Vagina (tissue), 2 donors: ENCODE measurements at regions not wholly inside any gene's neighbourhood (a gene's known extent, or its start where the extent isn't known, plus 50 kb on each side); places are given as distances from the start of the nearest gene placed in this dataset.

Experiments
- DNase-seq, 2 donors: peaks; one replicate each; pipeline ENCODE4 v3.0.0-alpha.2; 2017; ENCODE audit errors: extremely low spot score in 2 of 2
- H3K27ac ChIP-seq: fragments of 200-600 bp; sonication (generic); one replicate; pipeline ENCODE4 v1.5.1; 2019
- H3K27me3 ChIP-seq: fragments of 200-600 bp; sonication (generic); one replicate; pipeline ENCODE4 v1.5.1; 2019
- H3K36me3 ChIP-seq, 2 donors: fragments of 200-600 bp; sonication (generic); one replicate each; pipeline ENCODE4 v1.5.1; 2017 to 2019
- H3K4me1 ChIP-seq: fragments of 200-600 bp; sonication (generic); one replicate; pipeline ENCODE4 v1.5.1; 2019
- H3K4me3 ChIP-seq, 2 donors: fragments of 200-600 bp; sonication (generic); 1 replicate in 1 of 2; 2 replicates in 1 of 2; pipeline ENCODE4 v1.5.1; 2016 to 2019
- H3K9me3 ChIP-seq: fragments of 200-600 bp; sonication (generic); one replicate; pipeline ENCODE4 v1.5.1; 2019
- POLR2A ChIP-seq, 2 donors: fragments of 450-650 bp; IDR thresholded peaks; one replicate each; pipeline ENCODE4 v1.6.1; 2017; ENCODE audit warnings: antibody characterized with exemption in 2 of 2, mild to moderate bottlenecking in 2 of 2, moderate library complexity in 2 of 2
- POLR2AphosphoS5 ChIP-seq, 2 donors: sonication (generic); formaldehyde crosslinking; IDR thresholded peaks; one replicate each; pipeline ENCODE4 v1.9.0; 2017; ENCODE audit warnings: antibody characterized with exemption in 2 of 2, mild to moderate bottlenecking in 2 of 2, low read depth in 1 of 2; ENCODE audit not compliant: insufficient read depth in 1 of 2
- intact Hi-C: fragments of 100-400 bp; cut with DNase I; formaldehyde crosslinking; loops from one replicate; pipeline ENCODE4 v1.15.1; 2023
- TF ChIP-seq, protein P1 (sequence below), 3 experiments: fragments of 450-650 bp in 2 of 3; fragments of 200-600 bp in 1 of 3; sonication (generic) in 1 of 3; IDR thresholded peaks; one replicate each; pipeline ENCODE4 v1.5.1; 2017 to 2019; ENCODE audit warnings: antibody characterized with exemption in 3 of 3, mild to moderate bottlenecking in 2 of 3, moderate library complexity in 2 of 3

DNA sequence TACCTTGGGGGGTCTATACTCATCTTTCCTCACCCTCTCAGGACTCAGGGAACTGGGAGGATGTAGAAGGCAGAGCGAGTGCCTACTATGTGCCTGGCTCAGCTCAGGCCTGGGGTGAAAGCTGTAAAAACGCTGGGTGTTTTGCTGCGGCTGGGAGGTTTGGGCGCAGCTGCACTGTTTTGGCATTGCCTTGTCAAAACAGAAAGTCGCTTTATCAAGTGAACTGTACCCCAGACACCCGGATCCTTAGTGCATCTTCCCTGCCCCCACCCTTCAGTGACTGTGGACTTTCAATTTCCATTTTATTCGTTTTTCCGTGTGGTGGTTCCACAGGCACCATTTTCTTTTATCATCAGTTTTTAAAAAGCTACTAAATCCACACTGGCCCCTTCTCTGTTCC is 86.7 kb upstream of the ZNF716 start:
- DNase-seq = no peak
- Histone ChIP-seq H3K9me3 (no peaks in the 10 kb centered on the region), H3K4me1 (no peaks in the 10 kb centered on the region), H3K36me3 (no peaks in the 10 kb centered on the region), H3K27me3 (no peaks in the 10 kb centered on the region), H3K27ac (no peak overlapping the region), H3K4me3 (no peak overlapping the region)
- intact Hi-C loops = no loop called here
- TF ChIP-seq, protein P1, sequence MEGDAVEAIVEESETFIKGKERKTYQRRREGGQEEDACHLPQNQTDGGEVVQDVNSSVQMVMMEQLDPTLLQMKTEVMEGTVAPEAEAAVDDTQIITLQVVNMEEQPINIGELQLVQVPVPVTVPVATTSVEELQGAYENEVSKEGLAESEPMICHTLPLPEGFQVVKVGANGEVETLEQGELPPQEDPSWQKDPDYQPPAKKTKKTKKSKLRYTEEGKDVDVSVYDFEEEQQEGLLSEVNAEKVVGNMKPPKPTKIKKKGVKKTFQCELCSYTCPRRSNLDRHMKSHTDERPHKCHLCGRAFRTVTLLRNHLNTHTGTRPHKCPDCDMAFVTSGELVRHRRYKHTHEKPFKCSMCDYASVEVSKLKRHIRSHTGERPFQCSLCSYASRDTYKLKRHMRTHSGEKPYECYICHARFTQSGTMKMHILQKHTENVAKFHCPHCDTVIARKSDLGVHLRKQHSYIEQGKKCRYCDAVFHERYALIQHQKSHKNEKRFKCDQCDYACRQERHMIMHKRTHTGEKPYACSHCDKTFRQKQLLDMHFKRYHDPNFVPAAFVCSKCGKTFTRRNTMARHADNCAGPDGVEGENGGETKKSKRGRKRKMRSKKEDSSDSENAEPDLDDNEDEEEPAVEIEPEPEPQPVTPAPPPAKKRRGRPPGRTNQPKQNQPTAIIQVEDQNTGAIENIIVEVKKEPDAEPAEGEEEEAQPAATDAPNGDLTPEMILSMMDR (IDR thresholded peaks at IDR 0.05) = no peak
- no peak for TF ChIP-seq POLR2AphosphoS5 (IDR thresholded peaks at IDR 0.05; ENCODE audit: insufficient read depth in 1 of 2, low read depth in 1 of 2)
- no peak for TF ChIP-seq POLR2A (IDR thresholded peaks at IDR 0.05)

DNA sequence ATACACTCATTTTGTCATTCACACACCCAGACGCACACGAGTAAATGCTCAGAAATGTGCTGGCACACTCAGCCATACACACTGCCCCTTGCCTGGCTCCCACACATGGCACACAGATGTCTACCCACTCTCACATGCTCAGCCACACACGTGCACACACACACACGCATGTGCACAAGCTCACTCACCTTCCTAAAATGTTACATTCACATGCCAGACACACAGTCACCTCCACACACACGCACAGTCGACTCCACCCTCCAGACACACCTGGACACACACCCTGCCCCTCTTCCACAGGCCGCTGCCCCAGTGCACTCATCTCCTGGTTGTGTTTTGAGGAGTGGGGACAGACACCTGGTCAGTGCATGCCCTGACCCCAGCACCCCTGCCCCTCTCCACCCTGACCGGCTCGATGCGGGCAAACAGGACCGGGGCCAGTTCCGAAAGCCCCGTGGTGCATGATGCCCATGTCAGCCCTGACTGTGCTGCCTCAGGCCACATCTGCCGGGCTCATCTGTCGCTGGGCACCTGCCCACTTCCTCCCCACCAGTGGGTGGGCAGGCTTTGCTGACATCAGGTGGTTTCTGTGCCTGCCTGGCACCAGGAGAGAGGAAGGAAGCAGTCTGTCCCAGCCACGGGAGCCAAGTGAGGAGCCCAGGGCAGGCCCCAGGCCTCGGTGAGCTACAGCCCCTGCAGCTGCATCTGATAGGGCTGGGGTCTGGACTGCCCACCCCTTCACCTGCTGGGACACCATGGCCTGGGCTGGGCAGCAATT is 84.9 kb upstream of the ZNF716 start:
- no peaks in the 10 kb centered on the region for H3K4me1 ChIP-seq
- H3K27me3 ChIP-seq = no peaks in the 10 kb centered on the region
- H3K36me3 ChIP-seq = no peaks in the 10 kb centered on the region
- TF ChIP-seq POLR2AphosphoS5 (IDR thresholded peaks at IDR 0.05; ENCODE audit: insufficient read depth in 1 of 2, low read depth in 1 of 2) (no peak), POLR2A (IDR thresholded peaks at IDR 0.05) (no peak)
- TF ChIP-seq, protein P1 (IDR thresholded peaks at IDR 0.05) = no peak
- DNase-seq = no peak
- H3K4me3 ChIP-seq = no peak overlapping the region
- H3K9me3 ChIP-seq = no peaks in the 10 kb centered on the region
- intact Hi-C loops = no loop called here
- H3K27ac ChIP-seq = no peak overlapping the region

DNA sequence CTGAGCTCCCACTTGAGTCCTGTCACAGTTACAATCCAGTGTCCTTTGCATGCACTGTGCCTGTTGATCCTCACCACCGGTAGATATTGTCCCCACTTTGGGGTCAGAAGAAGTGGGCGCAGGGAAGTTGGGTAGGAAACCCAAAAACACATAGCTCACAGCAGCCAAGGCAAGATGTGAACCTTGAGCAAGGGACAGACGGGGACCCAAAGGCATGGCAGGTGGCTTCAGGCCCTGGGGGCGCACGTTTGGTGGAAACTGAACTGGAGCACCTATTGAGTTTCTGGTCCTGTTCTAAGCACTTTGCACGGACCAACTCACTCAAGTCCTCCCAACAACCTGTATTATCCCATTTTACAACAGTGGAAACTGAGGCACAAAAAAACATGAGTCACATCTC is 82.8 kb upstream of the ZNF716 start:
- intact Hi-C loops = no loop called here

DNA sequence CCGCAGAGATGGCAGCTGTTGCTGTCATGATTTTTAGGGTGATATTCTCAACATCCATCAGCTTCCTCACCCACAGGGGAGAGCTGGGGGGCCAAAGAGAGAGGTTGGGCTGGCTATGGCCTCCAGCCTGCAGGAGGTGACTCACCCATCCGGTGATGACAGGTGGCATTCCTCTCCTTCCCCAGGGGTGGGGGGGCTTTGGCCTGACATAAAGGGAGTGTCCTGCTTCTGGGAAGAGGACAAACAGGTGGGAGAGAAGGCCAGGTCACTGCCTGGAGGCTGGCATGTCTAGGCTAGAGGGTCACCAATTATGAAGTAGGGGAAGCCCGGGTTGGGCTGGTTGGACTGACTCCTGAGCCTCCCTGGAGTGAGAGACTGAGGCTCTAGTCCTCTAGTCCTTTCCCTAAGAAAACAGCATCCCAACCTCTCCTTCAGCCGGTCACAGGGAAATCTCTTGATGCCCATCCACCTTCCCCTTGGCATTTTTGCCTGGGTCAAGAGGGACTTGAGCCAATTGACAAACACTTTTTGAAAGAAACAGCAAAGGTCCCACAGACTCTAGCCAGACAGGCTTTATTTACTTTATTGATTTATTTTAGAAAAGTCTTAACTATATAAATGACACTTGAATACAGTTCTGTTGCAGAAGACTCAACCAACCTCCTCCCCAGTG is 79.8 kb upstream of the ZNF716 start:
- H3K4me1 ChIP-seq = no peaks in the 10 kb centered on the region
- H3K27me3 ChIP-seq = no peaks in the 10 kb centered on the region
- H3K36me3 ChIP-seq = no peaks in the 10 kb centered on the region
- H3K4me3 ChIP-seq = no peak overlapping the region
- no peak for DNase-seq
- H3K27ac ChIP-seq = no peak overlapping the region
- intact Hi-C loops = no loop called here
- no peaks in the 10 kb centered on the region for H3K9me3 ChIP-seq
- TF ChIP-seq POLR2AphosphoS5 (IDR thresholded peaks at IDR 0.05; ENCODE audit: insufficient read depth in 1 of 2, low read depth in 1 of 2) = no peak
- TF ChIP-seq, protein P1 (IDR thresholded peaks at IDR 0.05) = no peak
- no peak for TF ChIP-seq POLR2A (IDR thresholded peaks at IDR 0.05)

More for the DNA sequence above, 82.8 kb upstream of the ZNF716 start:
- H3K9me3 ChIP-seq = no peaks in the 10 kb centered on the region
- no peaks in the 10 kb centered on the region for H3K4me1 ChIP-seq
- no peaks in the 10 kb centered on the region for H3K36me3 ChIP-seq
- H3K27ac ChIP-seq = no peak overlapping the region
- no peak overlapping the region for H3K4me3 ChIP-seq
- no peak for DNase-seq
- H3K27me3 ChIP-seq = no peaks in the 10 kb centered on the region
- TF ChIP-seq POLR2A (IDR thresholded peaks at IDR 0.05) (no peak), POLR2AphosphoS5 (IDR thresholded peaks at IDR 0.05; ENCODE audit: insufficient read depth in 1 of 2, low read depth in 1 of 2) (no peak)
- TF ChIP-seq, protein P1 (IDR thresholded peaks at IDR 0.05) = no peak

DNA sequence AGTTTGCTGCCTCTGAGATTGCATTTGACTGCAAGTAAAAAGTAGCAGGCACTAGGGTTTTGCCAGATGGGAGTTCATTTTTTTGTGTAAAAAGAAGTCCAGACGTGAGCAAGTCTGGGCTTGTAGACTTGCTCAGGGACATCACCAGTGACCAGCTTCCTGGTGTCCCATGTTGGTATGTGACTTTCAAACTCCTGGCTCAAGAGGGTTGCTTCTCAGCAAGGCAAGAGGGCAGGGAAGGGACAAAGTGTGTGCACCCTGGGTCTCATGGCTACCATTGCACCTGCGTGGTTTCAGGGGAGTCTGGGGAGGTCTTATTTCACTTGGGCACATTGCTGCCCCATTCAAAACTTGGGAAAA is 79.3 kb upstream of the ZNF716 start:
- intact Hi-C loops = no loop called here
- no peak for DNase-seq
- TF ChIP-seq POLR2A (IDR thresholded peaks at IDR 0.05) (no peak), POLR2AphosphoS5 (IDR thresholded peaks at IDR 0.05; ENCODE audit: insufficient read depth in 1 of 2, low read depth in 1 of 2) (no peak)
- TF ChIP-seq, protein P1 (IDR thresholded peaks at IDR 0.05) = no peak
- Histone ChIP-seq H3K36me3 (no peaks in the 10 kb centered on the region), H3K4me3 (no peak overlapping the region), H3K9me3 (no peaks in the 10 kb centered on the region), H3K4me1 (no peaks in the 10 kb centered on the region), H3K27ac (no peak overlapping the region), H3K27me3 (no peaks in the 10 kb centered on the region)
